GM21390 (cell line): ENCODE measurements at regions not wholly inside any gene's neighbourhood (a gene's known extent, or its start where the extent isn't known, plus 50 kb on each side); places are given as distances from the start of the nearest gene placed in this dataset.

Experiments
- ATAC-seq: cut with Tn5 transposase; IDR thresholded peaks from one replicate; pipeline ENCODE4 v1.9.1; 2021; ENCODE audit not compliant: unreplicated experiment

DNA sequence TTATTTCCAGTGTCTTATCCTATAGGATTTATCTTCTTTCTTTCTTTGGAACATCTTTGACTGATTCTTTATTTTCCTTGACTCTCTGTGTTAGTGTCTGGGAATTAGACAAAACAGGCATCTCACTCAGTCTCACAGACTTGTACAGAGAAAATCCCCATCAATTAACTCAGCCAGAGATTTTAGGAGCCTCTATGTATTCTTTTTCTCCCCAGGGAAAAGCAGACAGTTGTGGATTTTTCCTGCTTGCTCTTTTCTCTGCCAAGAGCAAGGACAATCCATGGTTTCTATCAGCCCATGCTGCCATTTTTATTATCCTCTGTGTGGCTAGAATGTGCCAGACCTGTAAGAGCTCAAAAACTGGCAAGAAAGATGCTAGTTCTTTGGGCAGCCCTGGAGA lies 595.1 kb downstream of the SNAPC1 start:
- ATAC-seq, result no peak

- no peak for ATAC-seq
Observed at GRCh38 chr14:62364161-62364560, 601.9 kb downstream of the SNAPC1 start.

GRCh38 chr14:62364800-62365280 lies 602.6 kb downstream of the SNAPC1 start:
- ATAC-seq, result no peak

- no peak for ATAC-seq
Observed at GRCh38 chr14:62369919-62370560, 607.8 kb downstream of the SNAPC1 start.

GRCh38 chr14:62373944-62374343 lies 611.7 kb downstream of the SNAPC1 start:
- ATAC-seq, result no peak

DNA sequence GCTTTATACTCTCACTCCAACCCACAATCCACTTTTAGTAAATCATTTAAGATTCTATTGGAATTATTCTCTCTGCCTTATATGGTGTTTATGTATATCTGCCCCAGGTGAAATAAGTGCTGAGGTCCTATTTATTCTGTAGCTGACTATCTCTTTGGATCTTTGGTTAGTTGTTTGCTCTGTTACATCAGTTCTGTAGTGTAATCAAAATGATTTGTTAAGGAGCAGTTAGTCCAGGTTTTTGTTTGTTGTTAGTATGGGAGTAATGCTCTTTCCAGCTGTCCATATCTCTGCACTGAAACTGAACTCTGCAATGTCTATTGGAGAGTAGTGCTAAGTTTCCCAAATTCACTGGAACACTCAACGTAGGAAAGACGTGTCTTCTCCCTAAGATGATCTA lies 615.8 kb downstream of the SNAPC1 start:
- ATAC-seq, result no peak

GRCh38 chr14:62381311-62382070 lies 619.3 kb downstream of the SNAPC1 start:
- no peak for ATAC-seq

DNA sequence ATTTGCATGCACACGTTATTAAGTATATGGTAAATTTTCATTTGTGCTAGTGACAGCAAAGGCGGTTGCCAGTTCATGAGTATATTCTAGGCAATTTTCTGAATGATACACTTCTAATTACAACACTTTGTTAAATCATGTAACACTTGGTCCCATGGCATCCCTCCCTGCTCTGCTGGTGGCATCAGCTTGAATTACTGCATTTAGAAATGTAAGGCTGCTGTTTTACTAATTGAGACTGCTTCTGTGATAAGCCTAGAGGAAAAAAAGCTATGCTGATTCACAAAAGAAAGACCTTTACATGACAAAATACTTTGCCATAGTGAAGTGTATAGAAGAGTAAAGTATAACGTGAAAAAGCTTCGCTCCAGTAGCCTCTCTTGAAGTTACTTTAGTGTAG lies 636.1 kb downstream of the KCNH5 start:
- ATAC-seq, result no peak

DNA sequence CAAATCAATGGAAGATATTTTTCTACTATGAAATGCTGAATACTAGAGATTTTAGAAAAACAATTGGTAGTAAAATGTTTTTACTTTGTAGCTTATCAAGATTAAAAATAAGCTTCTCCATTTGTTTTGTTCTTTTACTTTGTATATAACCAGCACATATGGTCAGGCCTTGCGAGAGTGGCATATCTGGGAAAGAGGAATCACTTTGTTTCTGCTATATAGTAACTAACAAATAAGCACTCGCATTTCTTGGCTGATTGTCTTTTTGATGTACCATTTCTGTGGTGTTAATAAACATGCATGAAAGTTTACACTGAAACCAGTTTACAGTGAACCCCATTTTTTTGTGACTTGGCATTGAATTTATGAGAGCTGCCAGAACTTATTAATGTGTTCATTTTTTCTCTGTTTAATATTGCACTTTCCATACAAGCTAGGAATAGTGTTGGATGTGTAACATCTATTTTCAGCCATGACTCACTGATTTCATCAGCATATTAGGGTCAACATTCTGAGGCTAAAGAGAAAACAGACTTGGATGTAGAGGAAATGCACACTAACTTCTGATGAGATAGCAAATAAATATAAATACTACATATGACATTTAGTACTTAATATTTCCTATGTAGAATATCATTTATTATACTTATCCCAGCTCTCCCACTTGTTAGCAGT lies 635.5 kb downstream of the KCNH5 start:
- no peak for ATAC-seq

DNA sequence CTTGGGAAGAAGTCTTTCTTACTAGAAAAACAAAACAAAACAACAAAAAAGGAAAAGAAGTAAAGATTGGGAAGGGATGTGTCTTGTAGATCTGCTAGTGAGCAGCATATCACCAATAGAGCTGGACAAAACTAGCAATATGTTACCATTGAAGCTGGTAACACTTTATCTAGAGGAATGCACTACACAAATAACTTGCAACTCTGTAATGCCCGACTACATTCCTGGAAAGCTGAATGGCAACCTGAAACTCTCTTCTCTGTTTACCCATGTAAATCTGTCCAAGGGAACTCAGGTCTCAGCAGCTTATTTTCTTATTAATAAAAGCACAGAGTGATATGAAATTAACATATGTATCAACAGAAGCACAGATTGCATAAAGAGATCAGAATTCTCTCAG lies 624.4 kb downstream of the KCNH5 start:
- no peak for ATAC-seq

DNA sequence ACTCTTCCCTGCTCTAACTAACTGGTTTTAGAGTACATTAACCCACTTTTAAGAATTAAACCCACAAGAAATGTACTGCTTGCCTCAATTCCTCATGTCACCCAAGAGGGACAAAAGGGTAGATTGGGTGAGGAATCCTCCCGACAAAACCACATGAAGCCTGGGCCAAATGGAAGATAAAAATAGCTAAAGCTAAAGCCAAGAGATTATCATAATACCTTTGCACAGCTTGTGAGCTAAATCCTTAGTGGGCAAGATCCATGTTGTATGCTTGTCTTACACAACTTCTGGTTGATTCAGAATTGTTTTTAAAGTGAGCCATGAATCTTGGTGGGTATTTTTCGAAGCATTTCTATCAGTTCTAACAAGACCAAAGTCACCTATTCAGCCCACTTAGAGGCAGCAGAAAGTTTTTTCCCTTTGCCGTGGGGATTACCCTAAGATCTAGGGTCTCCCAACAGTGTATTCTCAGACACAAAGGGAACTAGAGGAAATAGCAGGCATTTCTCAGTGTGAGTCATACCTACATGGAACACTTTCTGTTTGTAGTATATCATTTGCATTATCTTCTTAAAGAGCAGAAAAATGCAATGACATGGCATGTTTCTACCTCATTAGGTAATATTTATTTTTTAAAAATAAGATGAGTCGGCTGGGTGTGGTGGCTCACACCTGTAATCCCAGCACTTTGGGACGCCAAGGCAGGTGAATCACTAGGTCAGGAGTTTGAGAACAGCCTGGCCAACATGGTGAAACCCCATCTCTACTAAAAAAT lies 616.6 kb downstream of the KCNH5 start:
- no peak for ATAC-seq

GRCh38 chr14:62429683-62430082 lies 615.6 kb downstream of the KCNH5 start:
- no peak for ATAC-seq

GRCh38 chr14:62431496-62431895 lies 613.8 kb downstream of the KCNH5 start:
- ATAC-seq, result no peak

DNA sequence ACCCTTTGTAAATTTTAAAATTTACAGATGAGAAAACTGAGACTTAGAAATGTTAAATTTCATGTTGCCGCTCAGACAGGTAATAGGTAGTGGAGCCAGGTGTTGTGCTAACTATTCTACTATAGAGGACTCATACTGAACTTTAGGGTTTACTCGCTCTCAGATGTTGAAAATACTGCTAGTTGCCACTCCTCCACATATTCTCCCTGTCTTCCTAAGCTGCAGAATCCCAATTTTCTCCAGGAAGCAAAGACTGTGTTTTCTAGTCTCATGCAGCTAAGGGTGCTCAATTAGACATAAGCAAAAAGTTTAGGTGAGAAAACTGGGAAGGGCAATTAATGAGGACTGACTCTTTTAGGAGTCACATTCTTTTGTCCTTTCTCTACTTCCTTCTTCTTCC lies 612.3 kb downstream of the KCNH5 start:
- no peak for ATAC-seq

GRCh38 chr14:62436261-62436660 lies 609.0 kb downstream of the KCNH5 start:
- no peak for ATAC-seq

DNA sequence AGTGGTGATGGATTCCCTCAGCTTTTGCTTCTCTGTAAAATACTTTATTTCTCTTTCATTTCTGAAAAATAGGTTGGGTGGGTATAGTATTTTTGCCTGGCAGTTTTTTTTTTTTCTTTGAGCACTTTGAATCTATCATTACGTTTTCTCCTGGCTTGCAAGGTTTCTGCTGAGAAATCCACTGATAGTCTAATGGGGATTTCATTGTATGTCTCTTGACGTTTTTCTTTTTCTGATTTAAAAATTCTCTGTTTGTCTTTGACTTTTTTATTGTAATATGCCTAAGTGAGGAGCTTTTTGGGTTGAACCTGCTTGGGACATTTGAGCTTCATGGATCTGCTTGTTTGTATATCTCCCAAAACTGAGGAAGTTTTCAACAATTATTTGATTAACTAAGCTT lies 606.0 kb downstream of the KCNH5 start:
- no peak for ATAC-seq

- ATAC-seq, result no peak
Observed at GRCh38 chr14:62443796-62444195, 601.5 kb downstream of the KCNH5 start.

DNA sequence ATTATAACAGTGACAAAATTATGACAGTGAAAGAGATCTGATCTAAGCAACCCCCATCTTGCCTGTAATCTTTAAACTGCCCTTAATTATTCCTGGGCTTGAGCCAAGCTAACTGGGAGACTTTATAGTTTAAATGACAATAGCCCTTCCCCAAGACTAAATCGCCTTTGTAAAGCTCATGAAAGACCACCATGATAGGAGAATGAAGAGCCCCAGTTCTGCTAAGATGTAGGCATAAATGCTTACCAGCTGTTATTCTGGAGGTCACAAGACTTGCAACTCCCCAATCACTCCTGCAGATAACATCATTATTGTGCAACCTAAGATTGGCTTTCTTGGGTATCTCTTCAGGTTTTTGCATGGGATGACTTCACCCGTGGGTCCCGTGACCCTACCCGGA lies 599.7 kb downstream of the KCNH5 start:
- ATAC-seq, result no peak

GRCh38 chr14:62451221-62451620 lies 594.0 kb downstream of the KCNH5 start:
- ATAC-seq, result no peak

GRCh38 chr14:62453226-62453625 lies 592.0 kb downstream of the KCNH5 start:
- ATAC-seq, result no peak

- no peak for ATAC-seq
Observed at GRCh38 chr14:62455446-62455845, 589.8 kb downstream of the KCNH5 start.
